HepG2 (cell line): ENCODE measurements at regions not wholly inside any gene's neighbourhood (a gene's known extent, or its start where the extent isn't known, plus 50 kb on each side); places are given as distances from the start of the nearest gene placed in this dataset.

Experiments
- ATAC-seq: fragments of 200-7000 bp; cut with Tn5 transposase; 3 replicates; pipeline ENCODE4 v1.9.1; 2020; ENCODE audit warnings: mild to moderate bottlenecking, moderate library complexity
- BruUV-seq: library from RNA; stranded (reverse); fragments of 400-500 nt; replicated peaks from 2 replicates; lab custom pipeline; 2021; lab: Mats Ljungman, UMichigan
- CTCF ChIA-PET: fragments of 300-600 bp; formaldehyde crosslinking; extraction: SDS; loops from one replicate; lab custom pipeline; 2021; ENCODE audit warnings: low total read pairs, inconsistent platforms, low intra/inter-chr PET ratio; lab: Yijun Ruan, JAX
- POLR2A ChIA-PET: fragments of 350-600 bp; sonication (Branson Sonifier 250); formaldehyde crosslinking; loops from one replicate; lab custom pipeline; 2020; ENCODE audit warnings: antibody characterized with exemption, inconsistent platforms; lab: Yijun Ruan, JAX
- DNase-seq: peaks from one replicate; pipeline ENCODE4 v3.0.0-alpha.2; 2015; ENCODE audit warnings: low spot score
- FAIRE-seq: peaks from 3 replicates; lab custom pipeline; 2011; peaks lifted over from hg19 to GRCh38; lab: Jason Lieb, UNC
- H2AFZ ChIP-seq: one replicate; pipeline ENCODE4 v1.6.1; 2011; ENCODE audit warnings: low read length, inconsistent platforms
- H3K27ac ChIP-seq: fragments of 300-600 bp; 3 replicates; pipeline ENCODE4 v1.8.0; 2011; ENCODE audit warnings: mixed run types, mild to moderate bottlenecking, mixed read lengths, low read length, inconsistent platforms; ENCODE audit not compliant: insufficient read depth; ENCODE audit errors: extremely low read length
- H3K27me3 ChIP-seq, 2 experiments: fragments of 200-600 bp in 1 of 2; 2 replicates in 1 of 2; 3 replicates in 1 of 2; pipeline versions ENCODE4 v1.6.0 to v1.8.0; 2011; ENCODE audit warnings: low read length in 2 of 2, mild to moderate bottlenecking in 2 of 2, moderate library complexity in 2 of 2, inconsistent platforms in 1 of 2; ENCODE audit not compliant: insufficient read depth in 2 of 2, control insufficient read depth in 1 of 2
- H3K36me3 ChIP-seq, 2 experiments: fragments of 200-600 bp in 1 of 2; replicated peaks in 1 of 2; 2 replicates in 1 of 2; 3 replicates in 1 of 2; pipeline versions ENCODE4 v1.5.1 to v1.8.0; 2011; ENCODE audit warnings: low read length in 2 of 2, inconsistent platforms in 1 of 2; ENCODE audit not compliant: insufficient read depth in 2 of 2, control insufficient read depth in 1 of 2
- H3K4me1 ChIP-seq: 2 replicates; pipeline ENCODE4 v1.5.1; 2012; ENCODE audit warnings: low read length, inconsistent platforms; ENCODE audit not compliant: insufficient read depth
- H3K4me2 ChIP-seq: 2 replicates; pipeline ENCODE4 v1.6.0; 2011; ENCODE audit warnings: low read depth, low read length, inconsistent platforms
- H3K4me3 ChIP-seq, 3 experiments: fragments of 200-600 bp in 1 of 3; sonication (generic), shearing (Covaris generic) in 1 of 3; replicated peaks in 1 of 3; 2 replicates each; pipeline ENCODE4 v1.5.1; 2011 to 2016; ENCODE audit warnings: low read length in 3 of 3, inconsistent platforms in 2 of 3, low read depth in 2 of 3, mild to moderate bottlenecking in 2 of 3, control low read depth in 1 of 3, mixed read lengths in 1 of 3; ENCODE audit not compliant: insufficient read depth in 1 of 3
- H3K79me2 ChIP-seq: one replicate; pipeline ENCODE4 v1.6.1; 2011; ENCODE audit warnings: low read length, inconsistent platforms; ENCODE audit not compliant: insufficient read depth
- H3K9ac ChIP-seq: 2 replicates; pipeline ENCODE4 v1.6.0; 2011; ENCODE audit warnings: mild to moderate bottlenecking, low read depth, low read length, inconsistent platforms; ENCODE audit not compliant: insufficient read depth
- H3K9me3 ChIP-seq: 2 replicates; pipeline ENCODE4 v1.5.1; 2012; ENCODE audit warnings: mild to moderate bottlenecking, low read length
- H4K20me1 ChIP-seq: 2 replicates; pipeline ENCODE4 v1.6.0; 2011; ENCODE audit warnings: inconsistent platforms, mild to moderate bottlenecking, low read length, moderate library complexity; ENCODE audit not compliant: insufficient read depth
- ARNTL ChIP-seq: sonication (generic); formaldehyde crosslinking; IDR thresholded peaks from 2 replicates; pipeline ENCODE4 v1.4.0; 2020; ENCODE audit warnings: mild to moderate bottlenecking, missing genetic modification reagents
- IRX3 ChIP-seq: sonication (generic); formaldehyde crosslinking; IDR thresholded peaks from 2 replicates; pipeline ENCODE4 v1.8.1; 2023; ENCODE audit warnings: mild to moderate bottlenecking, low read depth, missing genetic modification reagents, borderline replicate concordance
- KDM5A ChIP-seq: fragments of 200-600 bp; sonication (generic); IDR thresholded peaks from 2 replicates; pipeline ENCODE4 v1.7.0; 2018; ENCODE audit warnings: antibody characterized with exemption, mild to moderate bottlenecking, low read length, borderline replicate concordance
- NFE2 ChIP-seq: sonication (generic); formaldehyde crosslinking; IDR thresholded peaks from 2 replicates; pipeline ENCODE4 v1.4.0; 2020; ENCODE audit warnings: missing genetic modification reagents
- SIN3B ChIP-seq: fragments of 150-350 bp; IDR thresholded peaks from 2 replicates; pipeline ENCODE4 v1.6.1; 2014; ENCODE audit warnings: low read length
- ZKSCAN5 ChIP-seq: sonication (generic); formaldehyde crosslinking; IDR thresholded peaks from 2 replicates; pipeline ENCODE4 v1.5.1; 2020; ENCODE audit warnings: mild to moderate bottlenecking, missing genetic modification reagents
- ZKSCAN8 ChIP-seq: IDR thresholded peaks from 2 replicates; pipeline ENCODE4 v1.6.1; 2016; ENCODE audit warnings: borderline replicate concordance, missing genetic modification reagents, missing compliant biosample characterization
- ZNF761 ChIP-seq: sonication (generic); formaldehyde crosslinking; conservative IDR thresholded peaks from 2 replicates; pipeline ENCODE4 v1.4.0; 2020; ENCODE audit warnings: mild to moderate bottlenecking, missing genetic modification reagents
- ZSCAN9 ChIP-seq: IDR thresholded peaks from 2 replicates; pipeline ENCODE4 v1.6.1; 2016; ENCODE audit warnings: borderline replicate concordance
- WGBS: methylation state at CpG from one replicate; pipeline ENCODE4 v1.1.6; 2017; ENCODE audit warnings: low lambda C conversion rate; 5-methylcytosine and 5-hydroxymethylcytosine counted together
- in situ Hi-C: cut with HindIII; loops from 2 replicates; pipeline ENCODE4 v1.10.0; 2017; ENCODE audit warnings: low pct_unique_long_range_greater_than_20kb; ENCODE audit not compliant: extremely low pct_ligation_motif_present
- intact Hi-C: fragments of 100-400 bp; cut with micrococcal nuclease; formaldehyde crosslinking; loops from one replicate; pipeline ENCODE4 v1.10.0; 2022; ENCODE audit not compliant: unreplicated experiment
- TF ChIP-seq, protein P1 (sequence below), 2 experiments: sonication (generic) in 1 of 2; formaldehyde crosslinking in 1 of 2; IDR thresholded peaks; 2 replicates each; pipeline versions ENCODE4 v1.5.1 to v1.6.1; 2011 to 2020; ENCODE audit warnings: borderline replicate concordance in 1 of 2, low read depth in 1 of 2, low read length in 1 of 2, mild to moderate bottlenecking in 1 of 2, missing genetic modification reagents in 1 of 2, moderate library complexity in 1 of 2
- TF ChIP-seq, protein P2 (sequence below): IDR thresholded peaks from 2 replicates; pipeline ENCODE4 v1.6.1; 2016; ENCODE audit warnings: low read depth, missing genetic modification reagents, missing compliant biosample characterization

DNA sequence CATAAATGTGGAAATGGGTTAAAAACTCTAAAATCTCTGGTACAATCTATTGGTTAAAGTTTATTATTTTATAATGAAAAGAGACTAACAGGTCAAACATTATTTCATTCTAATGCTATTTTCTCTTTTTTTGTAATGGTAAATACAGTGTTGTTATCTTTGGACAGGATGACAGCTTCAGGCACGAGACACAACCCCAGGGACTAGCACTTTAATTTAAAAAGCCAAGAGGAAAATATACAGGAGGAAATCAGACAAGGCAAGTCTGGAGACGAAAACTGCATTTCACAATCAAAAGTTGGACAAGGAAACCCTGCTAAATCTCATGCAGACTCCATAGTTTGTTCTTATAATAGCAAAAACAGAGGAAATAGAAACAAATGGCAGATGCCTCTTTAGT lies 589.1 kb upstream of the CDH8 start:
- no peak for TF ChIP-seq ZKSCAN8 (CRISPR knock-in tag)
- TF ChIP-seq ZSCAN9: no peak
- TF ChIP-seq SIN3B: no peak
- no peak for TF ChIP-seq ZNF761 (CRISPR knock-in tag)
- TF ChIP-seq, protein P1, sequence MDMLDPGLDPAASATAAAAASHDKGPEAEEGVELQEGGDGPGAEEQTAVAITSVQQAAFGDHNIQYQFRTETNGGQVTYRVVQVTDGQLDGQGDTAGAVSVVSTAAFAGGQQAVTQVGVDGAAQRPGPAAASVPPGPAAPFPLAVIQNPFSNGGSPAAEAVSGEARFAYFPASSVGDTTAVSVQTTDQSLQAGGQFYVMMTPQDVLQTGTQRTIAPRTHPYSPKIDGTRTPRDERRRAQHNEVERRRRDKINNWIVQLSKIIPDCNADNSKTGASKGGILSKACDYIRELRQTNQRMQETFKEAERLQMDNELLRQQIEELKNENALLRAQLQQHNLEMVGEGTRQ (IDR thresholded peaks at IDR 0.05; ENCODE audit: low read depth, low read length): no peak
- TF ChIP-seq, protein P1 (CRISPR knock-in tag; IDR thresholded peaks at IDR 0.05; ENCODE audit: borderline replicate concordance): no peak
- TF ChIP-seq ZKSCAN5: no peak
- TF ChIP-seq, protein P2, sequence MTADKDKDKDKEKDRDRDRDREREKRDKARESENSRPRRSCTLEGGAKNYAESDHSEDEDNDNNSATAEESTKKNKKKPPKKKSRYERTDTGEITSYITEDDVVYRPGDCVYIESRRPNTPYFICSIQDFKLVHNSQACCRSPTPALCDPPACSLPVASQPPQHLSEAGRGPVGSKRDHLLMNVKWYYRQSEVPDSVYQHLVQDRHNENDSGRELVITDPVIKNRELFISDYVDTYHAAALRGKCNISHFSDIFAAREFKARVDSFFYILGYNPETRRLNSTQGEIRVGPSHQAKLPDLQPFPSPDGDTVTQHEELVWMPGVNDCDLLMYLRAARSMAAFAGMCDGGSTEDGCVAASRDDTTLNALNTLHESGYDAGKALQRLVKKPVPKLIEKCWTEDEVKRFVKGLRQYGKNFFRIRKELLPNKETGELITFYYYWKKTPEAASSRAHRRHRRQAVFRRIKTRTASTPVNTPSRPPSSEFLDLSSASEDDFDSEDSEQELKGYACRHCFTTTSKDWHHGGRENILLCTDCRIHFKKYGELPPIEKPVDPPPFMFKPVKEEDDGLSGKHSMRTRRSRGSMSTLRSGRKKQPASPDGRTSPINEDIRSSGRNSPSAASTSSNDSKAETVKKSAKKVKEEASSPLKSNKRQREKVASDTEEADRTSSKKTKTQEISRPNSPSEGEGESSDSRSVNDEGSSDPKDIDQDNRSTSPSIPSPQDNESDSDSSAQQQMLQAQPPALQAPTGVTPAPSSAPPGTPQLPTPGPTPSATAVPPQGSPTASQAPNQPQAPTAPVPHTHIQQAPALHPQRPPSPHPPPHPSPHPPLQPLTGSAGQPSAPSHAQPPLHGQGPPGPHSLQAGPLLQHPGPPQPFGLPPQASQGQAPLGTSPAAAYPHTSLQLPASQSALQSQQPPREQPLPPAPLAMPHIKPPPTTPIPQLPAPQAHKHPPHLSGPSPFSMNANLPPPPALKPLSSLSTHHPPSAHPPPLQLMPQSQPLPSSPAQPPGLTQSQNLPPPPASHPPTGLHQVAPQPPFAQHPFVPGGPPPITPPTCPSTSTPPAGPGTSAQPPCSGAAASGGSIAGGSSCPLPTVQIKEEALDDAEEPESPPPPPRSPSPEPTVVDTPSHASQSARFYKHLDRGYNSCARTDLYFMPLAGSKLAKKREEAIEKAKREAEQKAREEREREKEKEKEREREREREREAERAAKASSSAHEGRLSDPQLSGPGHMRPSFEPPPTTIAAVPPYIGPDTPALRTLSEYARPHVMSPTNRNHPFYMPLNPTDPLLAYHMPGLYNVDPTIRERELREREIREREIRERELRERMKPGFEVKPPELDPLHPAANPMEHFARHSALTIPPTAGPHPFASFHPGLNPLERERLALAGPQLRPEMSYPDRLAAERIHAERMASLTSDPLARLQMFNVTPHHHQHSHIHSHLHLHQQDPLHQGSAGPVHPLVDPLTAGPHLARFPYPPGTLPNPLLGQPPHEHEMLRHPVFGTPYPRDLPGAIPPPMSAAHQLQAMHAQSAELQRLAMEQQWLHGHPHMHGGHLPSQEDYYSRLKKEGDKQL (CRISPR knock-in tag): no peak
- TF ChIP-seq NFE2 (CRISPR knock-in tag): no peak
- no peak for TF ChIP-seq KDM5A
- no peak for TF ChIP-seq IRX3 (CRISPR knock-in tag)
- TF ChIP-seq ARNTL (CRISPR knock-in tag): no peak
- Histone ChIP-seq H3K27me3 (no peaks in the 10 kb centered on the region), H3K4me2 (no peak overlapping the region), H4K20me1 (no peaks in the 10 kb centered on the region), H3K4me3 (no peak overlapping the region), H3K36me3 (no peaks in the 10 kb centered on the region), H3K9ac (no peak overlapping the region), H3K9me3 (peaks cover 87% of the 10 kb centered on the region), H3K79me2 (no peaks in the 10 kb centered on the region), H3K4me1 (no peaks in the 10 kb centered on the region), H3K27ac (no peak overlapping the region), H2AFZ (no peak overlapping the region)
- in situ Hi-C loops: no loop called here
- FAIRE-seq: no peak
- intact Hi-C loops: no loop called here
- ATAC-seq: no peak
- DNase-seq: no peak
- no TSS peak for BruUV-seq
- ChIA-PET POLR2A (no interaction called here), CTCF (no interaction called here)
- 1% methylated on average over 2 of the region's 2 CpGs for WGBS
